HUES64 (cell line): ENCODE measurements at regions not wholly inside any gene's neighbourhood (a gene's known extent, or its start where the extent isn't known, plus 50 kb on each side); places are given as distances from the start of the nearest gene placed in this dataset.

Experiments
- H3K27ac ChIP-seq: 2 replicates; pipeline ENCODE4 v1.7.0; 2013; ENCODE audit warnings: low read depth, low read length, inconsistent platforms
- H3K27me3 ChIP-seq: 2 replicates; pipeline ENCODE4 v1.6.1; 2013; ENCODE audit warnings: mild to moderate bottlenecking, low read length; ENCODE audit not compliant: insufficient read depth
- H3K36me3 ChIP-seq: 2 replicates; pipeline ENCODE4 v1.6.1; 2013; ENCODE audit warnings: mild to moderate bottlenecking, low read length; ENCODE audit not compliant: insufficient read depth
- H3K4me1 ChIP-seq: 2 replicates; pipeline ENCODE4 v1.6.1; 2013; ENCODE audit warnings: mild to moderate bottlenecking, low read length, moderate library complexity; ENCODE audit not compliant: insufficient read depth
- H3K4me3 ChIP-seq: 2 replicates; pipeline ENCODE4 v1.5.1; 2013; ENCODE audit warnings: mild to moderate bottlenecking, low read length, moderate library complexity
- H3K9ac ChIP-seq: 2 replicates; pipeline ENCODE4 v1.6.1; 2013; ENCODE audit warnings: mild to moderate bottlenecking, low read depth, low read length
- H3K9me3 ChIP-seq: 2 replicates; pipeline ENCODE4 v1.6.1; 2013; ENCODE audit warnings: low read depth, low read length; ENCODE audit not compliant: insufficient read depth
- WGBS: fragments of 150-250, 120-280 bp; methylation state at CpG from one replicate; pipeline ENCODE4 v1.1.7; 2013; ENCODE audit warnings: missing lambda C conversion rate; 5-methylcytosine and 5-hydroxymethylcytosine counted together

- H3K27ac ChIP-seq = no peak overlapping the region
These were observed 303.6 kb upstream of the ZNF608 start for GRCh38 chr5:125049721-125050702.

GRCh38 chr5:125050926-125051325 lies 304.5 kb upstream of the ZNF608 start:
- Histone ChIP-seq H3K27me3 (no peaks in the 10 kb centered on the region), H3K9ac (no peak overlapping the region), H3K27ac (no peak overlapping the region), H3K9me3 (no peaks in the 10 kb centered on the region), H3K36me3 (no peaks in the 10 kb centered on the region), H3K4me1 (peaks cover 27% of the 10 kb centered on the region; the same call in 1 of the 2 replicates), H3K4me3 (no peak overlapping the region)
- 100% methylated on average over 1 of the region's 1 CpG for WGBS

More at GRCh38 chr5:125049721-125050702, 303.6 kb upstream of the ZNF608 start:
- Histone ChIP-seq H3K36me3 (no peaks in the 10 kb centered on the region), H3K27me3 (no peaks in the 10 kb centered on the region), H3K9ac (no peak overlapping the region), H3K4me1 (peaks cover 20% of the 10 kb centered on the region; the same call in 1 of the 2 replicates), H3K9me3 (no peaks in the 10 kb centered on the region), H3K4me3 (no peak overlapping the region)
- 95% methylated on average over 6 of the region's 6 CpGs for WGBS

- peaks cover 44% of the 10 kb centered on the region for H3K4me1 ChIP-seq
- no peak overlapping the region for H3K9ac ChIP-seq
- no peaks in the 10 kb centered on the region for H3K27me3 ChIP-seq
- no peak overlapping the region for H3K27ac ChIP-seq
- H3K9me3 ChIP-seq = no peaks in the 10 kb centered on the region
- 86% methylated on average over 7 of the region's 7 CpGs for WGBS
- no peaks in the 10 kb centered on the region for H3K36me3 ChIP-seq
- H3K4me3 ChIP-seq = no peak overlapping the region
These were observed 306.1 kb upstream of the ZNF608 start for GRCh38 chr5:125052584-125052983.

- no peaks in the 10 kb centered on the region for H3K36me3 ChIP-seq
- no peak overlapping the region for H3K9ac ChIP-seq
- 67% methylated on average over 1 of the region's 1 CpG for WGBS
- H3K4me1 ChIP-seq = peaks cover 50% of the 10 kb centered on the region
- H3K27ac ChIP-seq = peak overlapping the region; percentile 69; the same call in 1 of the 2 replicates
- no peak overlapping the region for H3K4me3 ChIP-seq
- H3K9me3 ChIP-seq = no peaks in the 10 kb centered on the region
- no peaks in the 10 kb centered on the region for H3K27me3 ChIP-seq
These were observed 306.7 kb upstream of the ZNF608 start for GRCh38 chr5:125053179-125053578.

GRCh38 chr5:125054146-125054545 lies 307.7 kb upstream of the ZNF608 start:
- H3K27ac ChIP-seq = no peak overlapping the region
- peaks cover 59% of the 10 kb centered on the region for H3K4me1 ChIP-seq
- 89% methylated on average over 4 of the region's 4 CpGs for WGBS
- no peaks in the 10 kb centered on the region for H3K27me3 ChIP-seq
- H3K9me3 ChIP-seq = no peaks in the 10 kb centered on the region
- H3K9ac ChIP-seq = no peak overlapping the region
- no peak overlapping the region for H3K4me3 ChIP-seq
- H3K36me3 ChIP-seq = no peaks in the 10 kb centered on the region

- WGBS = 60% methylated on average over 6 of the region's 6 CpGs
- Histone ChIP-seq H3K9me3 (no peaks in the 10 kb centered on the region), H3K4me3 (no peak overlapping the region), H3K27me3 (no peaks in the 10 kb centered on the region), H3K36me3 (no peaks in the 10 kb centered on the region), H3K4me1 (peaks cover 73% of the 10 kb centered on the region), H3K9ac (no peak overlapping the region), H3K27ac (peak overlapping the region; percentile 42; the same call in 1 of the 2 replicates)
These were observed 310.4 kb upstream of the ZNF608 start for GRCh38 chr5:125056671-125057485.

GRCh38 chr5:125057912-125058826 lies 311.7 kb upstream of the ZNF608 start:
- Histone ChIP-seq H3K36me3 (no peaks in the 10 kb centered on the region), H3K9me3 (no peaks in the 10 kb centered on the region), H3K4me1 (peaks cover 69% of the 10 kb centered on the region), H3K9ac (no peak overlapping the region), H3K27ac (peak overlapping the region; percentile 11; the same call in 1 of the 2 replicates), H3K4me3 (no peak overlapping the region), H3K27me3 (no peaks in the 10 kb centered on the region)
- WGBS = 69% methylated on average over 6 of the region's 9 CpGs

GRCh38 chr5:125059255-125060002 lies 313.0 kb upstream of the ZNF608 start:
- Histone ChIP-seq H3K27ac (peak overlapping the region; percentile 10; the same call in 1 of the 2 replicates), H3K4me3 (no peak overlapping the region), H3K9ac (no peak overlapping the region), H3K4me1 (peaks cover 62% of the 10 kb centered on the region), H3K36me3 (no peaks in the 10 kb centered on the region), H3K9me3 (no peaks in the 10 kb centered on the region), H3K27me3 (no peaks in the 10 kb centered on the region)
- 50% methylated on average over 4 of the region's 4 CpGs for WGBS

- H3K27ac ChIP-seq = no peak overlapping the region
- 96% methylated on average over 2 of the region's 2 CpGs for WGBS
- peaks cover 56% of the 10 kb centered on the region for H3K4me1 ChIP-seq
These were observed 315.3 kb upstream of the ZNF608 start for GRCh38 chr5:125061726-125062125.

More at GRCh38 chr5:125061726-125062125, 315.3 kb upstream of the ZNF608 start:
- Histone ChIP-seq H3K36me3 (no peaks in the 10 kb centered on the region), H3K4me3 (no peak overlapping the region), H3K27me3 (no peaks in the 10 kb centered on the region), H3K9me3 (no peaks in the 10 kb centered on the region), H3K9ac (no peak overlapping the region)
